ENCODE measurements at regions not wholly inside any gene's neighbourhood (a gene's known extent, or its start where the extent isn't known, plus 50 kb on each side); places are given as distances from the start of the nearest gene placed in this dataset.

DNA sequence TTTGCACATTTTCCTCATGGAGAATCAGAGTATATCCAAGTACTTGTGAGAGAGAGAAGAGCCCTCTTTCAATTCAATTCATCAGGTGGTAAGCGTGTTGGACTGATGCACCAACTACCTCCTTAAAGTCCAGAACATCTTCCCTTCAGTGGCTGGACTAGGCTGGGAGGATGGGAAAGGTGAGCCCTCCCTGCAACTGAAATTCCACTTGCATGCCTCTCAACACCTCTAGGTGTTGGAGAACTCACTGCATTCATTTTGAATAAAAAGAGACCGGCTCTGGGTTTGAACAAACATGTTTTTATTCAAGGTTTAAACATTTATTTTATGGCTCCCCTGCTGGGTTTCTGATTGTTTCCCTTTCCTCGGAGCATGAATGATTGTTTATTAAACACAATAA is 573.5 kb downstream of the CCSER2 start:
- FAIRE-seq, result no peak

GRCh38 chr10:84902553-84902952 is 574.2 kb downstream of the CCSER2 start:
- FAIRE-seq, result no peak
- no peaks in the 10 kb centered on the region for H3K27me3 ChIP-seq (ENCODE audit: control insufficient read depth, insufficient read depth, low read length)
- TF ChIP-seq, protein P1, sequence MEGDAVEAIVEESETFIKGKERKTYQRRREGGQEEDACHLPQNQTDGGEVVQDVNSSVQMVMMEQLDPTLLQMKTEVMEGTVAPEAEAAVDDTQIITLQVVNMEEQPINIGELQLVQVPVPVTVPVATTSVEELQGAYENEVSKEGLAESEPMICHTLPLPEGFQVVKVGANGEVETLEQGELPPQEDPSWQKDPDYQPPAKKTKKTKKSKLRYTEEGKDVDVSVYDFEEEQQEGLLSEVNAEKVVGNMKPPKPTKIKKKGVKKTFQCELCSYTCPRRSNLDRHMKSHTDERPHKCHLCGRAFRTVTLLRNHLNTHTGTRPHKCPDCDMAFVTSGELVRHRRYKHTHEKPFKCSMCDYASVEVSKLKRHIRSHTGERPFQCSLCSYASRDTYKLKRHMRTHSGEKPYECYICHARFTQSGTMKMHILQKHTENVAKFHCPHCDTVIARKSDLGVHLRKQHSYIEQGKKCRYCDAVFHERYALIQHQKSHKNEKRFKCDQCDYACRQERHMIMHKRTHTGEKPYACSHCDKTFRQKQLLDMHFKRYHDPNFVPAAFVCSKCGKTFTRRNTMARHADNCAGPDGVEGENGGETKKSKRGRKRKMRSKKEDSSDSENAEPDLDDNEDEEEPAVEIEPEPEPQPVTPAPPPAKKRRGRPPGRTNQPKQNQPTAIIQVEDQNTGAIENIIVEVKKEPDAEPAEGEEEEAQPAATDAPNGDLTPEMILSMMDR (IDR thresholded peaks at IDR 0.05; ENCODE audit: insufficient read depth, low read length, severe bottlenecking), result no peak
- no peak for DNase-seq (ENCODE audit: low read depth)
- H3K4me3 ChIP-seq (ENCODE audit: low read depth, low read length), result no peak overlapping the region
- H3K36me3 ChIP-seq (ENCODE audit: control insufficient read depth, insufficient read depth, low read length), result no peaks in the 10 kb centered on the region

More for the DNA sequence above, 573.5 kb downstream of the CCSER2 start:
- Histone ChIP-seq H3K27me3 (ENCODE audit: control insufficient read depth, insufficient read depth, low read length) (no peaks in the 10 kb centered on the region), H3K36me3 (ENCODE audit: control insufficient read depth, insufficient read depth, low read length) (no peaks in the 10 kb centered on the region), H3K4me3 (ENCODE audit: low read depth, low read length) (no peak overlapping the region)
- TF ChIP-seq, protein P1 (IDR thresholded peaks at IDR 0.05; ENCODE audit: insufficient read depth, low read length, severe bottlenecking), result no peak
- DNase-seq (ENCODE audit: low read depth), result no peak

GRCh38 chr10:84903320-84903719 is 574.9 kb downstream of the CCSER2 start:
- DNase-seq (ENCODE audit: low read depth) (no peak), FAIRE-seq (no peak)
- no peak overlapping the region for H3K4me3 ChIP-seq (ENCODE audit: low read depth, low read length)
- TF ChIP-seq, protein P1 (IDR thresholded peaks at IDR 0.05; ENCODE audit: insufficient read depth, low read length, severe bottlenecking), result no peak
- H3K36me3 ChIP-seq (ENCODE audit: control insufficient read depth, insufficient read depth, low read length), result no peaks in the 10 kb centered on the region
- no peaks in the 10 kb centered on the region for H3K27me3 ChIP-seq (ENCODE audit: control insufficient read depth, insufficient read depth, low read length)

DNA sequence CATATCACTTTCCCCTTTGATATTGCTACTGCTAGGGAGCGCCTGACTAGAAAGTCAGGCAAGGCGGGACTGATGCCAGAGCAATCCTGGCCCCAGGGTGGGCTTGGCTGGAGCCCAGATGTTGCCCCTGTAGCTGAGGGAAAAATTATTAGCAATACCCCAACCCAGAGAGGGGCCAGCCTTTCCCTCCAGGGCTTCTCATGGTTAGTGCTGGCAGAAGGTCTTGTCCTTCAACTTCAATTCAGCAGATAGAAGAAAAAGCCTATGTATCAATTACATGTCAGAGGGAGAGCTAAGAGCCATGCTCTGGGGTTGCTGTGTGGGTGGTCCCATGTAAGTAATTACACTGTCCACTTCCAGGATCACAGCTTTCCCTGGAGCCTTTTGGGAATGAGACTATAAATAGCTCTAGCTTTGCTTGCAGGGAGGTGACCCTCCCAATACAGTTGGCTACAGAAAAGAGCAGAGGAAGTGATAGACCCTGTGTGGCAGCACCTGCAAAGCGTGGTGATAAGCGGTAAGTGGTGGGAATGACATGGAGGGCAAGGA is 579.1 kb downstream of the CCSER2 start:
- no peak for FAIRE-seq
- TF ChIP-seq, protein P1 (IDR thresholded peaks at IDR 0.05; ENCODE audit: insufficient read depth, low read length, severe bottlenecking), result no peak
- Histone ChIP-seq H3K36me3 (ENCODE audit: control insufficient read depth, insufficient read depth, low read length) (no peaks in the 10 kb centered on the region), H3K4me3 (ENCODE audit: low read depth, low read length) (no peak overlapping the region), H3K27me3 (ENCODE audit: control insufficient read depth, insufficient read depth, low read length) (no peaks in the 10 kb centered on the region)
- DNase-seq (ENCODE audit: low read depth), result no peak

DNA sequence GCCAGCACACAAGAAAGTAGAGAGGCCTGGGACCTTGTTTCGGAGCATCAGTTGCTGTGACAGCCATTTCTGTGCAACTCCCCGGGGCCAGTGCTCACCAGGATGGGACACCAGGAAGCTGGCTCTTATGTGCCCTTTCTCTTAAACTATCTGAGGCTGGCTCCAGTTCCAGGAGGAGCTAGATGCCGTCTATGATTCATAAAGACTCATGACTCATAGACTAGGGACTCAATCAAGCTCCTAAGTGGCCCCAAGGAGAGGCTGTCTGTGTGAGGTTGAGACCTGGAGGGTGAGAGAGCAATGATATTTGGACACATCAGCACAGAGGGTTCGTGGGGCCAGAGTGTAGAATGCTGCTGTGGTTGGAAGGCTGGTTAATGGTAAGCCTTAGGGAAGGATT is 580.1 kb downstream of the CCSER2 start:
- Histone ChIP-seq H3K27me3 (ENCODE audit: control insufficient read depth, insufficient read depth, low read length) (no peaks in the 10 kb centered on the region), H3K4me3 (ENCODE audit: low read depth, low read length) (no peak overlapping the region), H3K36me3 (ENCODE audit: control insufficient read depth, insufficient read depth, low read length) (no peaks in the 10 kb centered on the region)
- DNase-seq (ENCODE audit: low read depth) (peak; percentile 35), FAIRE-seq (no peak)
- TF ChIP-seq, protein P1 (IDR thresholded peaks at IDR 0.05; ENCODE audit: insufficient read depth, low read length, severe bottlenecking), result no peak

DNA sequence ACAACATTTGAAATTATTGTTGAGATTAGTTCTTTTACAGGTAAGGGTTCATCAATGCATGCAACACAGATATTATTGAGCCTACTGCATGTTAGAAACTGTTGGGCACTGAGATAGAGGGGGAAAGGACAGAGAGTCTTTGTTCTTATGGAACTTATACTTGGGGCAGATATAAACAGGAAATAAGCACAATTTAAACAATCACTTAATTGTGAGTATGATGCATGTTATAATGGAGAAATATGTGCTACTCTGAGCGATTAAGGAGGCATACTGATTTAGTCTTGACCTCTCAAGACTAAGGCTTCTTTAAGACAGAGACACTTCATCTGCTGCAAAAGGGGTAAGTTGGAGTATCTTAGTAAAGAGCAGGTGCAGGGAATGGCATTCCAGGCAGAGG is 593.3 kb downstream of the CCSER2 start:
- H3K27me3 ChIP-seq (ENCODE audit: control insufficient read depth, insufficient read depth, low read length), result no peaks in the 10 kb centered on the region
- TF ChIP-seq, protein P1 (IDR thresholded peaks at IDR 0.05; ENCODE audit: insufficient read depth, low read length, severe bottlenecking), result no peak
- H3K36me3 ChIP-seq (ENCODE audit: control insufficient read depth, insufficient read depth, low read length), result no peaks in the 10 kb centered on the region
- no peak for FAIRE-seq
- no peak for DNase-seq (ENCODE audit: low read depth)
- no peak overlapping the region for H3K4me3 ChIP-seq (ENCODE audit: low read depth, low read length)

All from bronchial epithelial cell (primary cell).